ENCODE measurements at regions not wholly inside any gene's neighbourhood (a gene's known extent, or its start where the extent isn't known, plus 50 kb on each side); places are given as distances from the start of the nearest gene placed in this dataset.

DNA sequence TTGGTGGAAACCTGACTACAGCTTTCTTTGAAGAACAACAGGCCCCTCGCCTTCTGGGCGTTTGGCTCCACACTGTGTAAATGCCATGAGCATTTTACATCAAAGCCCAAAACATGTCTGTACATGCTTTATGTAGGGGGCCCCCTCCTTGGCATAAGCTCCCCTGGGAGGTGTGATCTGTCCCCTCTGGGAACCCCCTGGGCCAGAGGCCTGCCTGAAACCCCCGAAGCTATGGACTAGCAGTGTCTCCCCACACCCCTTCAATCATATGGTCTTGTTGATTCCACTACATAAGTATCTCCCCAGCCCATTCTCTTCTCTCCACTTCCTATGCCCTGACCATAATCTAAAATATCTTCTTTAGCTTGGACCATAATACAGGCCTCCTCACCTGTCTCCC is 241.5 kb downstream of the C1orf94 start:
- Mint-ChIP-seq H3K4me3 (ENCODE audit: unreplicated experiment) (no peak overlapping the region), H3K9me3 (ENCODE audit: low read depth) (no peaks in the 10 kb centered on the region), H3K27me3 (ENCODE audit: low read depth) (no peaks in the 10 kb centered on the region), H3K4me1 (ENCODE audit: low read depth) (no peaks in the 10 kb centered on the region), H3K36me3 (ENCODE audit: low read depth) (no peaks in the 10 kb centered on the region), H3K27ac (ENCODE audit: unreplicated experiment) (no peak overlapping the region)
- DNase-seq (ENCODE audit: low spot score) = no peak
- TF ChIP-seq, protein P1, sequence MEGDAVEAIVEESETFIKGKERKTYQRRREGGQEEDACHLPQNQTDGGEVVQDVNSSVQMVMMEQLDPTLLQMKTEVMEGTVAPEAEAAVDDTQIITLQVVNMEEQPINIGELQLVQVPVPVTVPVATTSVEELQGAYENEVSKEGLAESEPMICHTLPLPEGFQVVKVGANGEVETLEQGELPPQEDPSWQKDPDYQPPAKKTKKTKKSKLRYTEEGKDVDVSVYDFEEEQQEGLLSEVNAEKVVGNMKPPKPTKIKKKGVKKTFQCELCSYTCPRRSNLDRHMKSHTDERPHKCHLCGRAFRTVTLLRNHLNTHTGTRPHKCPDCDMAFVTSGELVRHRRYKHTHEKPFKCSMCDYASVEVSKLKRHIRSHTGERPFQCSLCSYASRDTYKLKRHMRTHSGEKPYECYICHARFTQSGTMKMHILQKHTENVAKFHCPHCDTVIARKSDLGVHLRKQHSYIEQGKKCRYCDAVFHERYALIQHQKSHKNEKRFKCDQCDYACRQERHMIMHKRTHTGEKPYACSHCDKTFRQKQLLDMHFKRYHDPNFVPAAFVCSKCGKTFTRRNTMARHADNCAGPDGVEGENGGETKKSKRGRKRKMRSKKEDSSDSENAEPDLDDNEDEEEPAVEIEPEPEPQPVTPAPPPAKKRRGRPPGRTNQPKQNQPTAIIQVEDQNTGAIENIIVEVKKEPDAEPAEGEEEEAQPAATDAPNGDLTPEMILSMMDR (IDR thresholded peaks at IDR 0.05) = no peak

DNA sequence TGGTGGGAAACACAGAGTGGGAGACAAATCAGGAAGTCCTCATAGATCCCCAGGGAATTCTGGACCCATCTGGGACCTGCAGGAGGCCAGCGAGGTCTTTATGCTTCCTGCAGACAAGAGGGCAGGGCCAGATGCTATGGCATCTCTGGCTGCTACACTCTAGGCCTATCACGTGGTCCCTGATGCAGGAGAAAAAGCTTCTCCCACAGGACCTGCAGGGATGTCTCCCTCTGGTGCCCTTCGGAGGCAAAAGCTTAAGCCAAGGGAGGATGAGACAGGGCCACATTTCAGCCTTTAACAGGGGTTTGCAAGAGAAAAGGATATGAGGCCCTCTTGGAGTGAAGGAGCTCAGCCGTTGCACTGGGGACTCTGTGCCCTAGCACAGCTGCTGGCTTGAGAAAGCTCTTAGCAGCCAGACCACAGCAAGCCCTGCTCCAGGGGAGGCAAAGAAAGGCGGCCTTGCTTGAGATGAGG is 243.0 kb downstream of the C1orf94 start:
- Mint-ChIP-seq H3K36me3 (ENCODE audit: low read depth) (no peaks in the 10 kb centered on the region), H3K4me3 (ENCODE audit: unreplicated experiment) (no peak overlapping the region), H3K27ac (ENCODE audit: unreplicated experiment) (no peak overlapping the region), H3K27me3 (ENCODE audit: low read depth) (no peaks in the 10 kb centered on the region), H3K4me1 (ENCODE audit: low read depth) (no peaks in the 10 kb centered on the region), H3K9me3 (ENCODE audit: low read depth) (no peaks in the 10 kb centered on the region)
- TF ChIP-seq, protein P1 (IDR thresholded peaks at IDR 0.05) = no peak
- no peak for DNase-seq (ENCODE audit: low spot score)

DNA sequence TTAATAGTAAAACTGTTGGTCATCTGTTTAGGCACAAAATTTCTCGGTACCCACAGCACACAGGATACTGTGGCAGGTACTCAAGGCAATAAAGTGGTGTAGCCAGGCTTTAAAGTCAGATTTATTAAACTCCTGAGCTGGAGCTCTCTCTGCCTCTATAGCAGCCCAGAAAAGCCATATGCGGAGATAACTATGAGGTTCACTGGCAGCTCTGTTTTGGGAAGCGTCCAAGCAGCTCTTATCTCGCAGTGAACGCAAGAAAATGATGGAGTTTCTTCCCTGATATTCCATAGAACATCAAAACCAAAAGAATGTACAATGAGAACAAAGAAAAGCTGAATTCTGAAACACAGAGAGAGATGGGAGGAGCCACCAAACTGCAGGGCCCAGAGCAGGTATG is 248.3 kb downstream of the C1orf94 start:
- Mint-ChIP-seq H3K4me1 (ENCODE audit: low read depth) (no peaks in the 10 kb centered on the region), H3K36me3 (ENCODE audit: low read depth) (no peaks in the 10 kb centered on the region), H3K27me3 (ENCODE audit: low read depth) (no peaks in the 10 kb centered on the region), H3K9me3 (ENCODE audit: low read depth) (no peaks in the 10 kb centered on the region), H3K4me3 (ENCODE audit: unreplicated experiment) (no peak overlapping the region), H3K27ac (ENCODE audit: unreplicated experiment) (no peak overlapping the region)
- TF ChIP-seq, protein P1 (IDR thresholded peaks at IDR 0.05) = no peak
- DNase-seq (ENCODE audit: low spot score) = no peak

DNA sequence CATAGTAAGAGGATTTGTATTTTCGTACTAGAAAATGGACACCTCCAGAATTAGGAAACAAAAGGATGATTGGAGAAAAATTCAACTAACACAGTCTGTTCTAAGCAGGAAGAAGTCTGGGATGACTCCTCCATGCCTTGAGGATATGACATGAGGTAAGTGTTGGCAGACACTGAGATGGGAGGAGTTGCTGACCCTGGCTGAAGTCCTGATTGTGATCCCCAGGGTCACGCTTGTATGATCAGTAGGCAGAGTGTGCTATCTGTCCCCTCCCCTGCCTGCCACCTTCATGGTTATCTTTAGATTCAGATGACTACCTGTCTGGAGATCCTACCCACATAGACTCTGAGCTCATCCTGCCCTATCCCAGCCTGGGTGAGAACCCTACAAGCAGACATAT is 249.1 kb downstream of the C1orf94 start:
- TF ChIP-seq, protein P1 (IDR thresholded peaks at IDR 0.05) = no peak
- Mint-ChIP-seq H3K9me3 (ENCODE audit: low read depth) (no peaks in the 10 kb centered on the region), H3K36me3 (ENCODE audit: low read depth) (no peaks in the 10 kb centered on the region), H3K4me1 (ENCODE audit: low read depth) (no peaks in the 10 kb centered on the region), H3K27me3 (ENCODE audit: low read depth) (no peaks in the 10 kb centered on the region), H3K27ac (ENCODE audit: unreplicated experiment) (no peak overlapping the region), H3K4me3 (ENCODE audit: unreplicated experiment) (no peak overlapping the region)
- DNase-seq (ENCODE audit: low spot score) = no peak

DNA sequence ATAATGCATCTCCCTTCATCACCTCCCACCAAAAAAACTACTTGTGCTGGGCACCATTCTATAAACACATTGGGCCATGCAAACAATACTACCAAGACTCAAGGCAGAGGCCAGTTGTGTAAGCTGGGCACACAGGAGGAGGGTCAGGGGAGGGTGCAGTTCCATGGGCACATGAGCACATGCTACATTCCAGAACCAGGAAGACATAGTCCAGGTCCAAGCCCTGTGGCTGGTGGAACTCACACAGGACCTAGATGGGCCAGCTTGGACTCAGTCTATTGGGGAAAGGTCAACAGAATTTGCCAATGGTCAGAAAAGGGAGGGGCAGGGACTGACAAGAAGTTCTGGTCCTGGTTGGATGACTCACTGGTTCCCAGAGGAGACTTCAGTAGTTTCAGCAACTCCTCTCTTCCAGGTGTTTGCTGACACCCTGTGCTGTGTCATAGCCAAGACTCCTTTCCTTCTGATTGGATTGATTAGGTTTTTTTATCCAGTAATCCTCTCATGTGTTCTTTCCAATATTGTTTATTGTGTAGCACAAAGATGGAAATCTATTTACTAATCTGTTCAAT is 249.7 kb downstream of the C1orf94 start:
- no peak overlapping the region for H3K27ac Mint-ChIP-seq (ENCODE audit: unreplicated experiment)
- no peak for DNase-seq (ENCODE audit: low spot score)

More for the DNA sequence above, 249.7 kb downstream of the C1orf94 start:
- Mint-ChIP-seq H3K27me3 (ENCODE audit: low read depth) (no peaks in the 10 kb centered on the region), H3K4me3 (ENCODE audit: unreplicated experiment) (no peak overlapping the region), H3K9me3 (ENCODE audit: low read depth) (no peaks in the 10 kb centered on the region), H3K36me3 (ENCODE audit: low read depth) (no peaks in the 10 kb centered on the region), H3K4me1 (ENCODE audit: low read depth) (no peaks in the 10 kb centered on the region)
- TF ChIP-seq, protein P1 (IDR thresholded peaks at IDR 0.05) = no peak
